SK-N-SH treated with all-trans-retinoic acid at 6 μM for 48 hours (cell line): ENCODE measurements at regions not wholly inside any gene's neighbourhood (a gene's known extent, or its start where the extent isn't known, plus 50 kb on each side); places are given as distances from the start of the nearest gene placed in this dataset.

Experiments used
- ISL1 ChIP-seq: fragments of 250-450 bp; sonication (Bioruptor Pico); IDR thresholded peaks from 2 replicates; pipeline ENCODE4 v2.1.2; 2022; ENCODE audit warnings: mild to moderate bottlenecking, moderate library complexity
- SNAI2 ChIP-seq: fragments of 250-450 bp; sonication (Bioruptor Pico); IDR thresholded peaks from 2 replicates; pipeline ENCODE4 v1.5.0; 2020; ENCODE audit warnings: mild to moderate bottlenecking, moderate library complexity
- ZFP30 ChIP-seq: fragments of 450-650 bp; formaldehyde crosslinking; IDR thresholded peaks from 2 replicates; pipeline ENCODE4 v1.5.0; 2022; ENCODE audit warnings: mild to moderate bottlenecking, moderate library complexity

DNA sequence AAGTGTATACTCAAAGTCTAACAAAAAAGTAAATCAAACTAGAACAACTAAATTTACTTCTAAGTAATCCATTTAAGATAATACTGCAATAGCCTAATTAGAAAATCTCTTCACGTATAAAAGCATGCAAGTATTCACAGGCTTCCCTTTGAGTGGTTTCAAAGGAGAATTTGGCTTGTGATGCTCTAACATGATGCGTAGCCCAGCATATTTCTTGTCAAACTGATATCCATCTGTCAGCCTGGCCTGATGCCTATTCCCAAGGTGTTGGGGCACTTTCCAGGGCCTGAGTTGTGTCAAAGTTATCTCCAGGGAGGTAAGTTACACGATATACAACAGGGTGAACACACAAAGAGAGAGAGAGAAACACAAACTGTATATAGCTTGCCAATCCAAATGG is 287.0 kb upstream of the MAGEB18 start:
- TF ChIP-seq ZFP30 (no peak), ISL1 (no peak), SNAI2 (no peak)
